Cardiac fibroblast (primary cell): ENCODE measurements at regions not wholly inside any gene's neighbourhood (a gene's known extent, or its start where the extent isn't known, plus 50 kb on each side); places are given as distances from the start of the nearest gene placed in this dataset.
A peak's percentile ranks its signal among the peaks of the same experiment; 100 is the strongest.

ENCODE experiments used
- DNase-seq, 2 donors: peaks; one replicate each; pipeline versions ENCODE4 v3.0.0 to v3.0.0-alpha.2; 2010; ENCODE audit warnings: low read depth in 2 of 2
- H3K4me3 ChIP-seq, 2 donors: replicated peaks in 1 of 2; 1 replicate in 1 of 2; 2 replicates in 1 of 2; pipeline ENCODE4 v1.5.1; 2011; ENCODE audit warnings: low read depth in 2 of 2, low read length in 2 of 2, mild to moderate bottlenecking in 2 of 2, moderate library complexity in 1 of 2
- CTCF ChIP-seq: IDR thresholded peaks from one replicate; pipeline ENCODE4 v1.5.1; 2011; ENCODE audit warnings: low read depth, mild to moderate bottlenecking, low read length, inconsistent platforms

- no peak for TF ChIP-seq CTCF
- no peak for DNase-seq
- H3K4me3 ChIP-seq, result no peak overlapping the region
Measured at GRCh38 chr6:170156448-170157375, 134.2 kb downstream of the DLL1 start.

- no peak for TF ChIP-seq CTCF
- DNase-seq, result no peak
- no peak overlapping the region for H3K4me3 ChIP-seq
Measured at GRCh38 chr6:170155464-170156196, 135.2 kb downstream of the DLL1 start.

- no peak for DNase-seq
- H3K4me3 ChIP-seq, result no peak overlapping the region
- TF ChIP-seq CTCF, result no peak
Measured at GRCh38 chr6:170153436-170154319, 137.2 kb downstream of the DLL1 start.

GRCh38 chr6:170152989-170153388 is 137.9 kb downstream of the DLL1 start:
- no peak overlapping the region for H3K4me3 ChIP-seq
- TF ChIP-seq CTCF, result no peak
- peak; percentile 9 to 19 for DNase-seq

- no peak overlapping the region for H3K4me3 ChIP-seq
- no peak for TF ChIP-seq CTCF
- no peak for DNase-seq
Measured at GRCh38 chr6:170152124-170152926, 138.6 kb downstream of the DLL1 start.

GRCh38 chr6:170151804-170152123 is 139.1 kb downstream of the DLL1 start:
- H3K4me3 ChIP-seq, result no peak overlapping the region
- TF ChIP-seq CTCF, result no peak
- no peak for DNase-seq
